K562 (cell line): ENCODE measurements at regions not wholly inside any gene's neighbourhood (a gene's known extent, or its start where the extent isn't known, plus 50 kb on each side); places are given as distances from the start of the nearest gene placed in this dataset.

ENCODE experiments used
- CEBPB ChIP-seq: fragments of 450-650 bp; IDR thresholded peaks from 2 replicates; pipeline ENCODE4 v1.6.1; 2016; ENCODE audit warnings: missing genetic modification characterization, missing compliant biosample characterization
- DACH1 ChIP-seq: fragments of 450-650 bp; IDR thresholded peaks from 2 replicates; pipeline ENCODE4 v1.6.1; 2018; ENCODE audit not compliant: partially characterized antibody
- ESRRA ChIP-seq: fragments of 450-650 bp; IDR thresholded peaks from 2 replicates; pipeline ENCODE4 v1.6.1; 2014; ENCODE audit warnings: low read depth, mild to moderate bottlenecking, moderate library complexity, borderline replicate concordance
- NCOA1 ChIP-seq: fragments of 450-650 bp; IDR thresholded peaks from 2 replicates; pipeline ENCODE4 v1.6.1; 2016; ENCODE audit warnings: low read depth
- SFPQ ChIP-seq: fragments of 200-400 bp; formaldehyde crosslinking; IDR thresholded peaks from 2 replicates; pipeline ENCODE4 v1.6.1; 2017; ENCODE audit warnings: mild to moderate bottlenecking, low read depth, low read length, moderate library complexity
- SMARCA4 ChIP-seq: fragments of 450-650 bp; IDR thresholded peaks from 2 replicates; pipeline ENCODE4 v1.6.1; 2016
- ZBTB11 ChIP-seq, 3 experiments: fragments of 200-800 bp in 1 of 3; fragments of 250-450 bp in 1 of 3; fragments of 450-650 bp in 1 of 3; sonication (Bioruptor Pico) in 1 of 3; sonication (Bioruptor generic) in 1 of 3; formaldehyde crosslinking in 1 of 3; IDR thresholded peaks; 2 replicates each; pipeline versions ENCODE4 v1.6.1 to v1.8.0; 2016 to 2022; ENCODE audit warnings: mild to moderate bottlenecking in 2 of 3, missing genetic modification characterization in 2 of 3, missing compliant biosample characterization in 1 of 3, moderate library complexity in 1 of 3

GRCh38 chr1:106289265-106289928 lies 767.1 kb upstream of the PRMT6 start (continued):
- 0 out of 2 replicates have a peak, but pooled peaks have one; percentile 6 for TF ChIP-seq CEBPB (tag)
- TF ChIP-seq NCOA1, result no peak
- peak in 1 of 3 experiments; percentile 52; a peak in 1 of 6 replicates for TF ChIP-seq ZBTB11 (CRISPR knock-in tag; IDR thresholded peaks at IDR 0.05)
- TF ChIP-seq ESRRA, result no peak
- no peak for TF ChIP-seq DACH1
- TF ChIP-seq SFPQ, result no peak
- no peak for TF ChIP-seq SMARCA4
